GM13977 (cell line): ENCODE measurements at regions not wholly inside any gene's neighbourhood (a gene's known extent, or its start where the extent isn't known, plus 50 kb on each side); places are given as distances from the start of the nearest gene placed in this dataset.

Source experiments
- DNase-seq: peaks from one replicate; pipeline ENCODE4 v3.0.0; 2012; ENCODE audit warnings: low spot score
- CTCF ChIP-seq: IDR thresholded peaks from 2 replicates; pipeline ENCODE4 v1.5.1; 2012; ENCODE audit warnings: mild to moderate bottlenecking, control low read depth; ENCODE audit not compliant: insufficient read depth; ENCODE audit errors: extremely low read depth, missing control alignments
- in situ Hi-C: fragments of 300-500 bp; cut with MboI; formaldehyde crosslinking; loops from one replicate; pipeline ENCODE4 v1.12.0; 2022; ENCODE audit warnings: low sequenced_read_pairs, low pct_unique_long_range_greater_than_20kb, mixed read lengths, inconsistent platforms; ENCODE audit not compliant: unreplicated experiment

- in situ Hi-C loops: no loop called here
- DNase-seq: no peak
- TF ChIP-seq CTCF: no peak
These were observed 453.3 kb upstream of the NRSN1 start for GRCh38 chr6:23672737-23673136.

- in situ Hi-C loops: no loop called here
- DNase-seq: no peak
- no peak for TF ChIP-seq CTCF
These were observed 447.4 kb upstream of the NRSN1 start for GRCh38 chr6:23678626-23679025.

- TF ChIP-seq CTCF: no peak
- no peak for DNase-seq
- in situ Hi-C loops: no loop called here
These were observed 444.3 kb upstream of the NRSN1 start for GRCh38 chr6:23681743-23682142.

GRCh38 chr6:23688650-23689049, 437.4 kb upstream of the NRSN1 start:
- no peak for DNase-seq
- in situ Hi-C loops: no loop called here
- no peak for TF ChIP-seq CTCF

GRCh38 chr6:23690453-23691049, 435.5 kb upstream of the NRSN1 start:
- in situ Hi-C loops: no loop called here
- no peak for TF ChIP-seq CTCF
- DNase-seq: no peak

GRCh38 chr6:23692184-23692583, 433.8 kb upstream of the NRSN1 start:
- DNase-seq: no peak
- no peak for TF ChIP-seq CTCF
- in situ Hi-C loops: no loop called here

- in situ Hi-C loops: no loop called here
- TF ChIP-seq CTCF: no peak
- DNase-seq: no peak
These were observed 429.0 kb upstream of the NRSN1 start for GRCh38 chr6:23696992-23697391.
